ENCODE measurements at regions not wholly inside any gene's neighbourhood (a gene's known extent, or its start where the extent isn't known, plus 50 kb on each side); places are given as distances from the start of the nearest gene placed in this dataset.

DNA sequence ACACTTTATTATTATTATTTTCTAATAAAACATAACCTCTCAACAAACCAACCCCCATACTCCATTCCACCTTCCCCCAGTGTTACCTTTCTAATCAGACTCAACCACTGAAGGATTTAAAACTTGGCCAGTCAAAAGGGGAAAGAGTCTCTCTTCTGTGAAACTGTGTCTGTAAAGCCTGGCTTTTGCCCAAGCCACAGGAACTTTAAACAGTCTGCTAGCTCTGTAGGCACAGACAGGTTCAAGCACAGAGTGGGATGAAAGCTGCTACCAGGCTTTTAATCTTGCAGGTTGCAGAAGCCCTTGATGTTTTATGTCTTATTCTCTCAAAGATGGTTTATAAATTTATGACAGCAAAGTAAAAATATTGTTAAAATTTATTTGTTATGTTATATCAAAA lies 585.7 kb downstream of the TENT5A start:
- Histone ChIP-seq H3K27me3 (ENCODE audit: low read depth, low read length) (no peaks in the 10 kb centered on the region), H3K4me1 (ENCODE audit: control insufficient read depth in 1 of 2, insufficient read depth in 2 of 2, low read length in 2 of 2) (peaks cover 0 to 10% of the 10 kb centered on the region in 2 donors), H3K4me3 (ENCODE audit: low read depth in 1 of 2, low read length in 2 of 2) (no peak overlapping the region), H3K36me3 (ENCODE audit: control insufficient read depth in 1 of 2, insufficient read depth in 2 of 2, low read length in 2 of 2) (no peaks in the 10 kb centered on the region), H3K27ac (ENCODE audit: low read length) (no peak overlapping the region), H3K9me3 (ENCODE audit: control insufficient read depth in 1 of 2, low read length in 2 of 2) (no peaks in the 10 kb centered on the region)

GRCh38 chr6:81158956-81159355 lies 593.5 kb downstream of the TENT5A start:
- no peaks in the 10 kb centered on the region for H3K9me3 ChIP-seq (ENCODE audit: control insufficient read depth in 1 of 2, low read length in 2 of 2)
- no peak overlapping the region for H3K4me3 ChIP-seq (ENCODE audit: low read depth in 1 of 2, low read length in 2 of 2)
- H3K36me3 ChIP-seq (ENCODE audit: control insufficient read depth in 1 of 2, insufficient read depth in 2 of 2, low read length in 2 of 2), result no peaks in the 10 kb centered on the region
- H3K4me1 ChIP-seq (ENCODE audit: control insufficient read depth in 1 of 2, insufficient read depth in 2 of 2, low read length in 2 of 2), result no peaks in the 10 kb centered on the region
- H3K27me3 ChIP-seq (ENCODE audit: low read depth, low read length), result no peaks in the 10 kb centered on the region
- no peak overlapping the region for H3K27ac ChIP-seq (ENCODE audit: low read length)

DNA sequence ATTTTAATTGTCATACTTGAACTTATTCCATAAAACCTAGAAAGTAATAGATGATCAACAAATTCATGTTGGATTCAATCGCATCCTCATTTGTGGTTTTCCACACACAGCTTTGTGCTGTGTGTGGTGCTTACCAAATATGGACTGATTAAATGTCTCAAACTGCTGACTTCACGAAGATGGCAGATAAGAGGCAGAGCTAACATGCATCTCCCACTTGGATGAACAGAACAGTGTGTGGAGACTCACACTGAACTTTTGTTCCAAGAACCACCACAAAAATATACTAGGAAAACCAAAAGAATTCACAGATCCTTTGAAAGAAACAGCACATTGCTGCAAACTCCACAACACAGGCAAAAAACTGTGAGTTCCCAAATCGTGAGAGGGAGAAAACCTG lies 603.7 kb downstream of the TENT5A start:
- Histone ChIP-seq H3K9me3 (ENCODE audit: control insufficient read depth in 1 of 2, low read length in 2 of 2) (peaks cover 0 to 8% of the 10 kb centered on the region in 2 donors), H3K36me3 (ENCODE audit: control insufficient read depth in 1 of 2, insufficient read depth in 2 of 2, low read length in 2 of 2) (no peaks in the 10 kb centered on the region), H3K4me3 (ENCODE audit: low read depth in 1 of 2, low read length in 2 of 2) (no peak overlapping the region), H3K27me3 (ENCODE audit: low read depth, low read length) (no peaks in the 10 kb centered on the region), H3K4me1 (ENCODE audit: control insufficient read depth in 1 of 2, insufficient read depth in 2 of 2, low read length in 2 of 2) (no peaks in the 10 kb centered on the region), H3K27ac (ENCODE audit: low read length) (no peak overlapping the region)

DNA sequence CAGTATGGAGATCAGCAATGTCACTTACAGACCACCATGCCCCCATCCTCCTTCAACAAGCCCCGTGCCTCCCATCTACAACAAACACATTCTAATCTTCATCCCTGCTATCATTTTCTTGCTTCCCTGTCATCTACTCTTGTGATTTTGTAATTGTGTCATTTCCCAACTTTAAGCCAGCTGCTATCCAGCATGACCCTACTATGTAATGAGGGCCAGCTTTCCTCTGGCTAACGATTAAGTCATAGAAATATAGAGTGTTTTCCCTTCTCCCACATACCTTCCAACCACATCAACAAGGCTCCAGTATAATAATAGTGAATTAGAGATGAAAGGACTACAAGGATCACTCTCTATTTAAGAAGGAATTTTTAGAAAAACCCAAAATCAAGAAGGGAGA lies 607.0 kb downstream of the TENT5A start:
- H3K27me3 ChIP-seq (ENCODE audit: low read depth, low read length), result no peaks in the 10 kb centered on the region
- H3K4me1 ChIP-seq (ENCODE audit: control insufficient read depth in 1 of 2, insufficient read depth in 2 of 2, low read length in 2 of 2), result no peaks in the 10 kb centered on the region
- H3K36me3 ChIP-seq (ENCODE audit: control insufficient read depth in 1 of 2, insufficient read depth in 2 of 2, low read length in 2 of 2), result no peaks in the 10 kb centered on the region
- H3K4me3 ChIP-seq (ENCODE audit: low read depth in 1 of 2, low read length in 2 of 2), result no peak overlapping the region
- no peak overlapping the region for H3K27ac ChIP-seq (ENCODE audit: low read length)
- no peaks in the 10 kb centered on the region for H3K9me3 ChIP-seq (ENCODE audit: control insufficient read depth in 1 of 2, low read length in 2 of 2)

DNA sequence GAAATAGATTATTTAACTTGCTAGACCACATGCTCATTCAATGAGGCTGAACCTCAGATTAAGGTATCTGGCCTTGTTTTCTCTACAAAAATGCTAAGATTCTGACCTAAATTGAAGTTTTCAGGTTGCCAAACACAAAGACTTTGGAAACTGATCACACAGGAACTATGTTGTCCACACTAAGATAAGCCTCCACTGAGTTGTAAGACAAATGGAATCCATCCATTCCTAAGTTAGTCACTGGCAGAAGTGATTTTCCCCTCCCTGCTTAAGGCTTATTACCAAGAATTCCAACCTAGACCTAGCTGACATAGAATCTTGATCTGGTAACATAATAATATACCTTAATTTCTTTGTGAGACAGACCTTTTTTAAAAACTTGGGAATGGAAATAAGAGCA lies 608.1 kb downstream of the TENT5A start:
- no peaks in the 10 kb centered on the region for H3K9me3 ChIP-seq (ENCODE audit: control insufficient read depth in 1 of 2, low read length in 2 of 2)
- H3K36me3 ChIP-seq (ENCODE audit: control insufficient read depth in 1 of 2, insufficient read depth in 2 of 2, low read length in 2 of 2), result no peaks in the 10 kb centered on the region
- H3K27me3 ChIP-seq (ENCODE audit: low read depth, low read length), result no peaks in the 10 kb centered on the region
- no peaks in the 10 kb centered on the region for H3K4me1 ChIP-seq (ENCODE audit: control insufficient read depth in 1 of 2, insufficient read depth in 2 of 2, low read length in 2 of 2)
- H3K27ac ChIP-seq (ENCODE audit: low read length), result no peak overlapping the region
- no peak overlapping the region for H3K4me3 ChIP-seq (ENCODE audit: low read depth in 1 of 2, low read length in 2 of 2)

DNA sequence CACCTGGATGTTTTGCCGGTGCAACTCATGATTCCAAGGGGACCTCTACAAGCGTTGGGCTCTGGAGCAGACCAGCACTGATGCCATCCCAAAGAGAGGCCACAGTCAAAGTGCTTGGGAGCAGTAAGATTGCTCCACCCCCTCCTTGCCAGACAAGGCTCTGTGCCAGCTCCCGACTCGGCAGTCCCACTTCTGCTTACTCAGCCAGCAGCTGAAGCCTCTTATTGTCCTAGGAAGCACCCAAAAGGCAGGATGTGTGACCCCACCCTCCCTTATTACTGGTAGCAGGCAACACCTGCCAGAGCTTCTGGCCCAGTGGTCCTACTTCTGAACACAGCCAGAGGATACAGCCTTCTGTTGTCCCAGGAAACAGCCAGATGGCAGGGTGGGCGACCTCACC lies 614.2 kb downstream of the TENT5A start:
- Histone ChIP-seq H3K27ac (ENCODE audit: low read length) (no peak overlapping the region), H3K36me3 (ENCODE audit: control insufficient read depth in 1 of 2, insufficient read depth in 2 of 2, low read length in 2 of 2) (no peaks in the 10 kb centered on the region), H3K4me3 (ENCODE audit: low read depth in 1 of 2, low read length in 2 of 2) (no peak overlapping the region), H3K27me3 (ENCODE audit: low read depth, low read length) (no peaks in the 10 kb centered on the region), H3K9me3 (ENCODE audit: control insufficient read depth in 1 of 2, low read length in 2 of 2) (no peaks in the 10 kb centered on the region), H3K4me1 (ENCODE audit: control insufficient read depth in 1 of 2, insufficient read depth in 2 of 2, low read length in 2 of 2) (no peaks in the 10 kb centered on the region)

DNA sequence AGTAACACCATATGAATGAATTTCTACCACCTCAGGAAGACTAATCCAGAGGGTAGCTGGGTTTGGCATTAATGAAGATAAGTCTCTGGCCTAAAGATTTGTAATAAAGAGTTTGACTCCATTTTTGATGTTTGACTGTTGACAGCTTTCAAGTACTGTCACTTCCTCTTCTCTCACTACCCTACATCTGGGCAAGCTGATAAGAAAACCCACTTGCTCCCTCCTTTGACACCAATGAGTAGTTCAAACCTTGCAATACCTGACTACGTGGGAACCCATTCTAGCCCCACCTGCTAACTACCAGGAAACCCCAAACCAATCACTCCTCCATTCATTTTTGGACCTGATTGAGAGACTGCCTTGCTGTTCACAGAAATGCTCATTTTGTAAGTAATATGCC lies 621.5 kb downstream of the TENT5A start:
- H3K9me3 ChIP-seq (ENCODE audit: control insufficient read depth in 1 of 2, low read length in 2 of 2), result no peaks in the 10 kb centered on the region
- no peak overlapping the region for H3K4me3 ChIP-seq (ENCODE audit: low read depth in 1 of 2, low read length in 2 of 2)
- H3K27ac ChIP-seq (ENCODE audit: low read length), result no peak overlapping the region
- H3K4me1 ChIP-seq (ENCODE audit: control insufficient read depth in 1 of 2, insufficient read depth in 2 of 2, low read length in 2 of 2), result no peaks in the 10 kb centered on the region
- H3K27me3 ChIP-seq (ENCODE audit: low read depth, low read length), result no peaks in the 10 kb centered on the region
- no peaks in the 10 kb centered on the region for H3K36me3 ChIP-seq (ENCODE audit: control insufficient read depth in 1 of 2, insufficient read depth in 2 of 2, low read length in 2 of 2)

- Histone ChIP-seq H3K27ac (ENCODE audit: low read length) (no peak overlapping the region), H3K9me3 (ENCODE audit: control insufficient read depth in 1 of 2, low read length in 2 of 2) (no peaks in the 10 kb centered on the region), H3K36me3 (ENCODE audit: control insufficient read depth in 1 of 2, insufficient read depth in 2 of 2, low read length in 2 of 2) (no peaks in the 10 kb centered on the region), H3K27me3 (ENCODE audit: low read depth, low read length) (no peaks in the 10 kb centered on the region), H3K4me3 (ENCODE audit: low read depth in 1 of 2, low read length in 2 of 2) (no peak overlapping the region), H3K4me1 (ENCODE audit: control insufficient read depth in 1 of 2, insufficient read depth in 2 of 2, low read length in 2 of 2) (no peaks in the 10 kb centered on the region)
Observed at GRCh38 chr6:81130061-81130460, 622.4 kb downstream of the TENT5A start.

DNA sequence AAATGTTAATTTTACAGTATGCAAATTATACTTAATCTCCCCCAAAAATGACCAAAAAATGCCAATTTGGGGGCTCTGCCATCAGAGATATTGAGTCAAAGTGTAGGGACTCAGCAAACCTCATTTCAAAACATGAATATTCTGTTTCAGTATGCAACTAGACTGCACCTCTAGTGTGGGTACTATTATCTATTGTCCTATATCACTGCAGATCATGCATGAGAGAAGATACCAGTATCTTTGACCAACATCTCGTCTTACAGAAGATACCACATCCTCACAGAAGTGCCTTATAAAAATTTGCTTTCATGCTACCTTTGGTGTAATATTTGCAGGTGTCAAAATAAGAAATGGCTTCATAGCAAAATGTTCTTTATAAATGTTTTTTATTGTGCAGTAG lies 623.8 kb downstream of the TENT5A start:
- no peak overlapping the region for H3K27ac ChIP-seq (ENCODE audit: low read length)
- no peak overlapping the region for H3K4me3 ChIP-seq (ENCODE audit: low read depth in 1 of 2, low read length in 2 of 2)
- H3K27me3 ChIP-seq (ENCODE audit: low read depth, low read length), result no peaks in the 10 kb centered on the region
- no peaks in the 10 kb centered on the region for H3K36me3 ChIP-seq (ENCODE audit: control insufficient read depth in 1 of 2, insufficient read depth in 2 of 2, low read length in 2 of 2)
- H3K4me1 ChIP-seq (ENCODE audit: control insufficient read depth in 1 of 2, insufficient read depth in 2 of 2, low read length in 2 of 2), result no peaks in the 10 kb centered on the region
- no peaks in the 10 kb centered on the region for H3K9me3 ChIP-seq (ENCODE audit: control insufficient read depth in 1 of 2, low read length in 2 of 2)

DNA sequence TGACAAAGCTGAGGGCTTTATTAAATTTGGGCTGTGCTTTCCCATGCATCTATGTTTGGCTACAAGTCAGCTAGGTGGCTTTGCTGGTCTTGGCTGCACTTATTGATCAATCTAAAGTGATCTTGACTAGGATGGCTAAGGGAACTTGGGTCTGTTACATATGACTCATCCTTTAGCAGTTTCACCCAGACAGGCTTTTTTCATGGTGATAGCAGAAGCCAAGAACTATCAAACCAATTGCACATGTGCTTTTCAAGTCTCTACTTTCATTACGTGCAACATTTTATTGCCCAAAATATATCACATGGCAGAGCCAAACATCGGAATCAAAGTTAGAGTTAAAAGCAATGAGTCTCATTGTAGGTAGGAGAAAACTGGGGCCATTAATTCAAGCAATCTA lies 626.3 kb downstream of the TENT5A start:
- no peak overlapping the region for H3K27ac ChIP-seq (ENCODE audit: low read length)
- no peaks in the 10 kb centered on the region for H3K36me3 ChIP-seq (ENCODE audit: control insufficient read depth in 1 of 2, insufficient read depth in 2 of 2, low read length in 2 of 2)

GRCh38 chr6:81120280-81120679 lies 632.2 kb downstream of the TENT5A start:
- H3K27ac ChIP-seq (ENCODE audit: low read length), result no peak overlapping the region
- no peak overlapping the region for H3K4me3 ChIP-seq (ENCODE audit: low read depth in 1 of 2, low read length in 2 of 2)
- peaks cover 0 to 3% of the 10 kb centered on the region in 2 donors for H3K9me3 ChIP-seq (ENCODE audit: control insufficient read depth in 1 of 2, low read length in 2 of 2)
- no peaks in the 10 kb centered on the region for H3K27me3 ChIP-seq (ENCODE audit: low read depth, low read length)
- no peaks in the 10 kb centered on the region for H3K36me3 ChIP-seq (ENCODE audit: control insufficient read depth in 1 of 2, insufficient read depth in 2 of 2, low read length in 2 of 2)
- no peaks in the 10 kb centered on the region for H3K4me1 ChIP-seq (ENCODE audit: control insufficient read depth in 1 of 2, insufficient read depth in 2 of 2, low read length in 2 of 2)

More for the DNA sequence above, 626.3 kb downstream of the TENT5A start:
- no peaks in the 10 kb centered on the region for H3K9me3 ChIP-seq (ENCODE audit: control insufficient read depth in 1 of 2, low read length in 2 of 2)
- H3K4me1 ChIP-seq (ENCODE audit: control insufficient read depth in 1 of 2, insufficient read depth in 2 of 2, low read length in 2 of 2), result no peaks in the 10 kb centered on the region
- H3K27me3 ChIP-seq (ENCODE audit: low read depth, low read length), result no peaks in the 10 kb centered on the region
- H3K4me3 ChIP-seq (ENCODE audit: low read depth in 1 of 2, low read length in 2 of 2), result no peak overlapping the region

- no peaks in the 10 kb centered on the region for H3K36me3 ChIP-seq (ENCODE audit: control insufficient read depth in 1 of 2, insufficient read depth in 2 of 2, low read length in 2 of 2)
- no peaks in the 10 kb centered on the region for H3K4me1 ChIP-seq (ENCODE audit: control insufficient read depth in 1 of 2, insufficient read depth in 2 of 2, low read length in 2 of 2)
- no peaks in the 10 kb centered on the region for H3K27me3 ChIP-seq (ENCODE audit: low read depth, low read length)
- H3K4me3 ChIP-seq (ENCODE audit: low read depth in 1 of 2, low read length in 2 of 2), result no peak overlapping the region
- no peak overlapping the region for H3K27ac ChIP-seq (ENCODE audit: low read length)
- H3K9me3 ChIP-seq (ENCODE audit: control insufficient read depth in 1 of 2, low read length in 2 of 2), result peaks cover 0 to 3% of the 10 kb centered on the region in 2 donors
Observed at GRCh38 chr6:81105998-81106397, 646.5 kb downstream of the TENT5A start.

All from muscle layer of duodenum (tissue), 2 donors.